ENCODE measurements at regions not wholly inside any gene's neighbourhood (a gene's known extent, or its start where the extent isn't known, plus 50 kb on each side); places are given as distances from the start of the nearest gene placed in this dataset.

DNA sequence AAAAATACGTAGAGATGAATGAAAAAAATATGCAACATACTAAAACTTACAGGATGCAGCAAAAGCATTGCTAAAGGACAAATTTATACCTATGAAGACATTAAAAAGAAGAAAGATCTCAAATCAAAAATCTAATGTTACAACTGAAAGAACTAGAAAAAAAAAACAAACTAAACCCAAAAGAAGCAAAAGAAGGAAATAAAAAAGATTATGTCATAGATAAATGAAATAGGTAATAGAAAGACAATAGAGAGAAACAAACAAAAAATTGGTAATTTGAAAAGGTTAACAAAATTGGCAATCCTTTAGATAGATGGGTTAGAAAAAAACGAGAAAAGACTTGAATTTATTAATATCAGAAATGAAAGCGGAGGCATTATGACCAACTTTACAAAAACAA lies 1000.2 kb downstream of the TLE4 start (continued):
- TF ChIP-seq POU5F1 (IDR thresholded peaks at IDR 0.05; ENCODE audit: low read depth, low read length), result no peak
- TF ChIP-seq NANOG (IDR thresholded peaks at IDR 0.05; ENCODE audit: insufficient read depth, low read depth, low read length, poor library complexity, severe bottlenecking), result no peak
- TF ChIP-seq RNF2 (IDR thresholded peaks at IDR 0.05; ENCODE audit: borderline replicate concordance, low read depth, low read length, missing control alignments, poor library complexity, severe bottlenecking), result no peak
- no peak for TF ChIP-seq CREB1 (IDR thresholded peaks at IDR 0.05)
